Hematopoietic multipotent progenitor cell treated with erythropoietin and hydrocortisone succinate and interleukin-3 and kit ligand, for 8 days (in vitro differentiated cells): ENCODE measurements at regions not wholly inside any gene's neighbourhood (a gene's known extent, or its start where the extent isn't known, plus 50 kb on each side); places are given as distances from the start of the nearest gene placed in this dataset.
"Not testable (repeated sequence)": the region's sequence is repeated elsewhere in the genome, so short reads cannot be mapped to it uniquely, and the experiment has no call there.

Source experiments
- DNase-seq: peaks from one replicate; pipeline ENCODE4 v3.0.0-alpha.2; 2015

DNA sequence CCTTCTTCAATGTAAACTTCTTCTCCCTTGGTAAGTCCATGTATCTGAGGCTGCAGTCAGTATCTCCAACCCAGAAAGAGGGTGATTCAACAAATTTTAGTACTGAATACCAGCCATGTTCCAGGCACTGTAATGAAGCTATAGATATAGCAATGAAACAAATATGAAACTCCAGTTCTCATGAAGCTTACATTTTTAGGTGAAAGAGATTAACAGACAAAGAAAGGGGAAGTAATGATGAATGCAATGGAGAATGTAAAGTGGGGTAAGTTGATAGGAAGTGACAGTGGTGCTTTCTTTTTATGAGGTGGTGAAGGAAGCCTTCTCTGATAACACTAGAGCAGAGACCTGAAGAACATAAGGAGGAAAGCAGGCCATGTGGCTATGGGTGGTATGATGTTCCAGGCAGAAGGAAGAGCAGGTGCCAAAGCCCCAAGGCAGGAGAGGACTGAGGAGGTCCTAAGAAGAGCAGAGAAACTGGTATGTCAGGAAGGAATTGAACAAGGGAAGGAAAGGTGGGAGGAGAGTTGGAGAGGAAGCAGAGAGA is 143.6 kb downstream of the TFAP2B start:
- DNase-seq, result peak; percentile 10

DNA sequence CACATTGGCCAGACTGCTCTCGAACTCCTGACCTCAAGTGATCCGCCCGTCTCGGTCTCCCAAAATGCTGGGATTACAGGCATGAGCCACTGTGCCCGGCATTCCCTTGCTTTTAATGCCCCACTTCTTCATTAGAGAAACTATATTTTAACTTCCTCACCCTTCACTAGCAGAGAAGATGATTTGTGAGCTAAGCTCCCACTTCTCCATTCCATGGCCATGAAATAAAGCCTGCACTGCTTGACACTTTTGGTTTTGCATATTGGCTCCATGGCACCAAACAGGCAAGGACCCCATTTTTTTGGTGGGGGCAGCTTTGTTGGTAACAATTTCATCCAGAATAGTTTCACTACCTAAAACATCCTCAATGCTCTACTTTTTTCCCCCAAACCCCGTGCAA is 145.3 kb downstream of the TFAP2B start:
- no peak for DNase-seq

DNA sequence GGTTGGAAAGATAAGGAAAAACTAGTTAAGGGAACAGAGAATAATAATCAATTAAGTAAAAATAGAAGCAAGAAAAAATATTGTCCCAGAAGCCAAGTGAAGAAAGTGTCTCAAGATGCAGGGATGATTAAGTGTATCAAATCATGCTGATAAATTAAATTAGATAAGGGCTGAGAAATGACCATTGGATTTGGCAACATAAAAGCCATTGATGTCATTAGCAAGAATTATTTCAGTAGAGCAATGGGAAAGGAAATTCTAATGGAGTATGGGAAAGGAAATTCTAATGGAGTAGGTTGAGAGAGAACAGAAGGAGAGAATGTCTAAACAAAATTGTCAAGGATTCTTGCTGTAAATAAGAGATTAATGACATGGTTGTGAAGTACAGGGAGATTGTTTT is 146.8 kb downstream of the TFAP2B start:
- DNase-seq, result no peak

DNA sequence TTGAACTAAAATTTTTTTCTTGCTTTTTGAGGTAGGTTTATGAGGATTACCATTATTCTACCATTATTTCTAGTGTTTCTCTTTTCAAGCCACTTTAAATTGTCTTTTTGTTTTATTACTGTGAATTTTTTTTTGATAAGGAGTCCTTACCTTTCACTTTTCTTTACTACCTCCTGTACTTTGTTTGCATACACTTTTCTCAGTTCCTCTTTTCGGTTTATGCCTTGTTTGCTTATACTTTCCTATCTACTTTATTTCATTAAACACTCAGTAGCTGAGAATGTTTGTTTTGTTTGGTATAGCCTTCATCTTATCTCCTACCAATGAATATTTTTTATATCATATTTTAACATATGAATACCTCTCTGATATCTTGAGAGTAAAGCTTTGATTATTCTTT is 147.9 kb downstream of the TFAP2B start:
- DNase-seq, result no peak

DNA sequence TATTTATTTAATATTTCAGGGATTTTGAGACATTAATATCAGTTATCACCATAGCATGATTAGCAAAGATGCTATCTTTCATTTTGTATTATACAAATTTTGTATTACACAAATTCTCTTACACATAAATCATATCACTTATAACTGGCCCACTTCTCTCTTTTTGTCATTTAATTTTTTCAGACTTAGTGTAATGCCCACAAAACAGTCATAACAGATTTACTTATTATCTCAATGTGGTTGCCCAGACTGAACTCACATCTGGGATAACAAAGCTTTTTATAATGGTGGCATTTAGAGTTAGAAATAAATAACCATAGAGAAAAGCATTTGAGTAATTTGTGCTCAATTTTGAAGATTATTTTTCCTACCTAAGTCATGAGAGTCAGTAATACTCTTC is 148.3 kb downstream of the TFAP2B start:
- no peak for DNase-seq

DNA sequence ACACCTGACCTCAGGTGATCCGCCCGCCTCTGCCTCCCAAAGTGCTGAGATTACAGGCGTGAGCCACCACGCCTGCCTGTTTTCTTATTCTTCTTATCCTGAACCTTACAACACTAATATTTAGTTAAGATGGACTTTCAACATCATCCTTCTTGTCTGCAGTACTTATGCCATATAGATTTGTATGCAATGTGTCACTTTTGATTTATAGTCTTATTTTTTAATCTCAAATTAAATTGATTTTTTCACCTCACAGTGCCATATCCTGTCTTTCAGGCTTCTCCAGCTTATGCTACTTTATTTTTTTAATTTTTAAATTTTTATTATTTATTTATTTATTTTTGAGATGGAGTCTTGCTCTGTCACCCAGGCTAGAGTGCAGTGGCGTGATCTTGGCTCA is 149.6 kb downstream of the TFAP2B start:
- DNase-seq, result not testable (repeated sequence)

DNA sequence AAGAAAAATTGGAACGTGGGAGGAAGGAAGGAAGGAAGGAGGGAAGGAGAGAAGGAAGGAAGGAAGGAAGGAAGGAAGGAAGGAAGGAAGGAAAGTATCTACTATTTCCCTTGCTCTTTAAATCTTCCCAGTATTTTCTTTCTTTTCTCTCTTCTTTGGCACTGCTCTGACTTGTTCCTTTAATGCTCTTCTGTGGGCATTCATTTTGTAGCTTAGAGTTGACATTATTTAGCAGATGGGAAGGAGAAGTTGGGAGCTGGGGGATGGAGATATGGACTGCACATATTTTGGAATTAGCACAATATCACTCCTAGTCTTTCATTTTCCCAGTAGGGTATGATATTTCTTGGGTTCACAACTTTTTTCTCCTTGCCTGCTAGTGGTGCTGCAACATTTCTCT is 152.2 kb downstream of the TFAP2B start:
- no peak for DNase-seq

DNA sequence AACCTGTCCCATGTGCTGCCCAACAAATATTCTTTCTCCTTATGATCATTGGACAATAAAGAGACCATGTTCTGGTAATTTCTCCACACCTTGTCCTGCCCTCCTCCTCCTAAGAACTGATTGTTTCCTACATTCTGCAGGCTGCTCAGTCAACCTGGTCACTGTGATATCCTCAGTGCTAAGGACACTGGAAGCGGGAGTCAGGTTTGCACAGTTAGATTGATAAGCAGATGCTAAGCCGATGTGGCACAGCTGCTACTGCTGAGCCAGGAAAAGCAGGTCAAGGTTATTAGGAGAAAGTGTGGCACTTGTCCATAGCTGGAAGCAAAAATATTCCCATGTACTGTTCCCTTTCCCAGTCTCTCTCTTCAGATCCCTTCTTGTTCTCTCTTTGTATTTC is 154.8 kb downstream of the TFAP2B start:
- DNase-seq, result no peak

DNA sequence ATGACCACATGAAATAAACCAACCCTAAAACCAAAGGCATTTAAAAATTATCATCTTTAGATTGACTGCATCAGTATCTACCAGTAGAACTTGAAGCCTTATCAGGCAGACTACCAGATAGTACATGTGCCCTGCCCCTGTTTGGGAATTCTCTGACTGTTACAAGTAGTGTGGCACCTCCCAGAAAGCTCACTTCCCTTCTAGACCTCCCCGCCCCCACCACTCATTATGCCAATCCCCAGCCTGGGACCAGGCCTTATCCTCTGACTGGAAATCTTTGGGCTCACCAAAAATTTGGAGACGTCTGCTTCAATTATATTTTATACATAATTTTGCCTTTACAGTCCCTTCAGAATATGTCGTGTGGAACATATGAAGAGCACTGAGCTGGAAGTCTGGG is 155.6 kb downstream of the TFAP2B start:
- no peak for DNase-seq

DNA sequence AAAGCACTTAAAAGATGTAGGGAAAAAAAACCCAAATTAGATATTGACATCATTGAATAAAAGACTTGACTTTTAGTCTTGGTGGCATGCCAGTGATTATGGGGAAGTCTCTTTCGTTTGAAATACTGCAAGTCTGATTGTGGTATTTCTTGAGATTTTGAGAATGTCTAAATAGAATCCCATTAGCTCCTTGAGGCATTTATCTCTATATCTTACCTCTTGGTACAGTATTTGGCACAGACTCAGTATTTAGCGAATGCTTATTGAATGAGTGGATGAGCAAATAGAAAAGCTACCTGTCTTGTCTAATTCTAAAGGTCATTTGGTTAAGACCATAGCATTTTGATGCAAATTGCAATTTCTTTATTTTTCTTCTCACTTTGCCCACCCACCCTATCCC is 156.5 kb downstream of the TFAP2B start:
- no peak for DNase-seq

DNA sequence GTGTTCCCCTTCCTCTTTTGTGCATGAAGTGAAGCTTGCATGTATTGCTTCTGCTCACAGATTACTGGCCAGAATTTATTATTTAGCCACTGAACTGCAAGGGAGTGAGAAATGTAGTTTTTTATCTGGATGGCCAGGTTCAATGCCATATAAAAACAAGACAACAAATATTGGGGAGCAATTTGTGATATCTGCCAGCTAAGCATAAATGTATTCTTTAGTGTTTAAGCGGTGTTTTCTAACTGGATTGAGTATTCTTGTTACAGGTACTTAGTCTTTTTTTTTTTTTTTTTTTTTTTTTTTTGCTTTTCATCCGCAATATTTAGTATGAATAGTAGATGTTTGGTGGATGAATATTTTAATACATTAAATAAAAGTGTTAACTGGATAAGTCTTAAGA is 158.2 kb downstream of the TFAP2B start:
- no peak for DNase-seq

DNA sequence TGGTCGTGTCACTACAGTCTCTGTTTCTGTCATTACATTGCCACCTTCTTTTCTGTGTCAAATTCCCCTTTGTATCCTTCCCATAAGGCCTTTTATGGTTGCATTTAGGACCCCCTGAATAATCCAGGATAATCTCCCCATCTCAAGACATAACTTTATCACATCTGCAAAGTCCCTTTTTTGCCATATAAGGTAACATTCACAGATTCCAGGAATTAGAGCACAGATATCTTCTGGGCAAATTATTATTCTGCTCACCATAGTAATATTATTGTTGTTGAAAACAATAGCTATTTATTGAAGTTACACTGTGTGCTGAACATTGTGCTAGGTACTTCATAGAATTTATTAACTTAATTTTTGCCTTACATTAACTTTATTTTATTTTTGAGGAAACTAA is 159.1 kb downstream of the TFAP2B start:
- DNase-seq, result no peak

DNA sequence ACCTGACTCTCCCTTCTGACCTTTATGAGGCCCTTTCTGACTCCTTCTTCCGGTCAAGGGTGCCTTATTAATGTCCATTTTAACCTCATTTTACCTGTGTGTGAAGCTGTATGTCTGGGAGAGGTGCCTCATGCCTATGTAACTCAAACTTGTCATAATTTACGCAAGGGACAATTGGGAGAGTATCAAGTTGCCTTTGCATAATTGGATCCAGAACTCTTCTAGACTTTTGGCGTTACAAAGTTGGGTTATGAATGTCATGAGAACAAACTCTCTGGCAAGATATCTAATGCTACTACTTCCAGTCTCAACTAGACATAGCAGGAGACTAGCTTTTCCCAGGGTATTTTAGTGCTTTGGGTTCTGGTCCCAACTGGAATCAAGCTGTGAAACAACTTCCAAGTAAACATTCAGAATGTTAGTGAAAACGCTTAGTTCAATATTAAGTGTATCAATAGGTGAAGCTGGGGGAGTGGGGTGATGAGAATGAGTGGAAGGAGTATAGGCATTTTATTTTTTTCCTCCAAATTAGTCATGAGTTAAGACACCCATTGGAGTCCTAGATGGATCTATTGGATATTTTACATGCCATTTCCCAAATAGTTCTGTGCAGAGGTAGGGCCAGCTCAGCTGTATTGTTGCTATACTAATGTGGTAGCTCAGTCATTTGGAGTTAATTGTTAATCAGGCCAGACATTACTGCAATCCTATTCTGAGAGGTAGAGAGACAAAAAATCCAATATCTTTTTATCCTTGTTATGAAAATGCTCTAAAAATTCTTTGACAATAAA is 159.9 kb downstream of the TFAP2B start:
- DNase-seq, result no peak

DNA sequence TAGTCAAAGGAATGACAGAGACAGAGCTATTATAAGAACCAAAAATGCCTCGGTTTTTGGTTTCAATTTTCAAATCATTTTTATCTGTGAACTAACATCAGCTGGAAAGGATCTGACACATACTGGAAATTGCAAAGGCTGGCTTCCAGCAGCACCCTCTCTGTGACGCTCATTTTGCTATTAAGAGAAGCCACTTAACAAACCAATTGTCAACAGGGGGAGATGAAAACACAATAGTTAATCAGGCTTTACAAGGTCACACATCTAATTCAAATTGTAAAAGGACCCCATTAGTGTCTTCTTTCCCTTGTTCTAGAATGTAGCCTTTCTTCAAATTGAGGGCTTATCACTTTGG is 160.5 kb downstream of the TFAP2B start:
- no peak for DNase-seq

DNA sequence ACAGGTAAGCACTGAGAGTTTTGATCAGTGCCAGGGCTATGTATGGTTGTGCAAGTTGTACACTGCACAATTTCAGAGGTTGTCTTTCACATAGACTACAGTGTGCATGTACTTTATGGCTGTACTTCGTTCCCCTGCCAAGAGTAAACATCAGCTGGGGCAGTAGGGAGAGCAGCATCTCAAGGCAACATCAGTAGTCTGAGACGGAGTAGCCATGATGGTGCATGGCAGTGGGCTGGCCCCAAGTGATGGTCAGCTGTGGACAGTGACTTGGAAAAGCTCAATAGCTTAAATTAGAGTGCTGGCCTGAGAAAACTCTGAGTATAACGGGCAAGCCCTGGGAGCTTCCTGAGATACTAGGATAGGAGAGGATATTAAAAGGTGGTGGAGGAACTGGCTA is 165.5 kb downstream of the TFAP2B start:
- DNase-seq, result no peak

DNA sequence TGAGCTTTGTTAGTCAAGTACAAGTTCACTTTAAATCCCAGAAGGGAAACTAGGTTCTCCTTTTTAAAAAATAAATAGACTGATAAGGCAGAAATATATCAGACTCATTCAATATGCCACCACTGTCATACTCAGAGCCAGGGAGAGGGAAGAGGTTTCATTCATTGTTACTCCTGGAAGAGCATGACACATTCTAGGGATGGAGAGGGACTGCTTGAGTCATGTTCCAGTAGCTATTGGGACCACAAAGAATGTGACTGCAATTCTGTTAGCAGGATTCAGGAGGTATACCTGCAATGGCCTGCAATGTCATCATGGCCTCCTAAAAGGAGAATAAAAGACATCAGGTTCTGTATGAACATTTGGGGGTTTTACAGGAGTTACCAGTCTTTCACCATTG is 167.6 kb downstream of the TFAP2B start:
- no peak for DNase-seq

DNA sequence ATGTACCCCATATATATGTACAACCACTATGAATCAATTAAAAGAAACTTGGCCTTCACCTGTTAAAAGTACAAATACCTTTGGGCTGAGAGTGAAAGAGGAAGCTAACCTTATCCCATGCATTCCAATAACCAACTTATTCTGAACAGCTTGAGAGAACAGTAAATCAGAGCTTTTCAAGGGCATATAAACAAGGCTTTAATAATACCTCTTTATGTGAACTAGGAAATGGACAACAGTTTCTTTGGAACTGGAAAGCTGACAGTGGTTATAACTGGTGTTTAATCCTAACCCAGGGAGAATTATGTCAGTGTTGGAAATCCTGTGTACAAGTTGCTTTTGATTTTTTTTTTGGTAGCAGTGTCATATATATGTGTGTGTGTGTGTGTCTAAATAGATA is 170.5 kb downstream of the TFAP2B start:
- no peak for DNase-seq

DNA sequence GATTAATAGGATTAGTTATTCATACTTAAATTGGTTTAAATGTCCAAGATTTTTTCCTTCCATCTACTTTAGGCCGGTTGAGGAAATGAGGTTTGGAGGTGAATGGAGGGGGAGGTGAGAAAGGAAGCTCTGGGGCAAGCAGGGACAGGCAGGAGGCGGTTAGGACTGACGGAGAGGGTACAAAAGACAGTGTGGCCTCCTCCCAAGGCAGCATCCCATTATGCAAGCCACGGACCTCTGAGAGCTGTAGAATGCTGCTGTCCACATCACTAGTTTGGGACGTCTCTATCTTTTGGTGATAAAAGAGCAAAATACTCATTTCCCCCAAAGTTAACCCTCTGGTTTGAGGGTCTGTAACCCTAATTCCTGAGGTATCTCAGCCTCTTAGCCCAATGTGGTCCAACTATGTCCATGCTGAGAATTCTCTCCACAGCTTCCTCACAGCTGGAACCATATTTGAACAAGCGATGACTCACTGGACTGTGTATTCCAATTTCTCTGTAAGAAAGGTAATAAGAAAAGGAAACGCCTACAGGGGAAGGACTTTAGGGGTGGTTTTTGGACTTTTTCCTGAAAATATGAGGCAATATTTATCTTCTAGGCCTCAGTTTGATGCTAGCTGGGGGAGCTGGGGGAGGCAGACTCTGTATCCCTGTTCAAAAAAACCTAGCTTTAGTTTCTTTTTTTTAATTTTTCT is 172.2 kb downstream of the TFAP2B start:
- DNase-seq, result no peak

DNA sequence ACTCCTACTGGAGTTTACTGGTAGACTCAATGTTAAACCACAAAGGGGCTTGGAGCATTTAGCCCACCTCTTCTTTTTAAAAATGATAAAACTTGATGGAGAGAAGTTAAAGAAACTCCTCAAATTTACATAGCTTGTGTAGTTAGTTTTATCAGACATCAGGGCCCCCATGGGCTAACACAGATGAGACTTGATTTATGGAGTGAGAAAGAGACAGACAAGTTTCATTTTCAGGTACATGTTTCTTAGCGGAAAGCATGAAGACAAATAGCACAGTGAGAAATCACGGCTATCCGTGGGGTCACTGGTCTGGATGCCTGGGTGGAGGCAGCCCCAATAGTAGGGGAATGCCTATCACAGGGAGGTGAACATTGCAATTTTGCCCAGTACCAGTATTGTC is 173.6 kb downstream of the TFAP2B start:
- no peak for DNase-seq

DNA sequence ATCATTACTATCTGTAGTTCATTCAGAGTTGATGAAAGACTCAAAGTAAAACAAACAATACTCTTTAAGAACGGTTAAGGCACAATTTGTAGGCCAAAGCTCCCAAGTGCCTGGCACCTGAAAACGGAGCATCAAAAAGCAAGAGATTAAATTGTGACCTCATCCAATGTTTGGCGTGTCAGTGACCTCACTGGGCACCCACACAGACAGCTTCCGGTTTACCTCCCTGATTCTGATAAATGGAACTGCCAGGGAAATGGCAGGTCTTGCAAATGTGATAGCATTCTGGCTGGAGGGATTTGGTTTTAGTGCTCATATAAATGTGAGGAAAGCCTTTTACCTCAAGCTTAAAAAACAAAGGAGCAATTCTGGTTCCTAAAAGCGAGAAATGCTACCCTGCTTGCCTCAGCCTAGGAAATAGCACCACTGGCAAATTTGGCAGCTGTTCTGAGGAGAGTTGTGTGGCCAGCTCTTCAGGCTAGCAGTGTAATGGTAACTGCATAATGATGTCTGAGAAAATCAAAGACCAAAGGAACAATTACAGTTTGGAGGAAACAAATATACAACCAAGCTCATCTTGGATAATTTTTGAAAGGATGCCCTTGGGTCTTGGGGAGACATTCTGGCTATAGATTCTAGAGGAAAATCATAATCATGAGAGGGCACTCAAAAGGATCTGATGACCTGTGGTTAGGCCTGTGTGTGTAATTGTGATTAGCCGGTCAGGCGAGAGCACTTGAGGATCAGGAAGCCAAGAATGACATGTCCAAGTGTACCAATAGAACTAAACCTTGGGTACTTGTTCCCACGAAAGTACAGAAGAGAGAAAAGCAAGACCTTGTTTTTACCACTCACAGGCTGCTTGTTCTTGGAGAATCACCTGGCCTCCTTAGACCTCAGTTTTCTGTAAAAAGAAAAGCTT is 174.3 kb downstream of the TFAP2B start:
- DNase-seq, result no peak

DNA sequence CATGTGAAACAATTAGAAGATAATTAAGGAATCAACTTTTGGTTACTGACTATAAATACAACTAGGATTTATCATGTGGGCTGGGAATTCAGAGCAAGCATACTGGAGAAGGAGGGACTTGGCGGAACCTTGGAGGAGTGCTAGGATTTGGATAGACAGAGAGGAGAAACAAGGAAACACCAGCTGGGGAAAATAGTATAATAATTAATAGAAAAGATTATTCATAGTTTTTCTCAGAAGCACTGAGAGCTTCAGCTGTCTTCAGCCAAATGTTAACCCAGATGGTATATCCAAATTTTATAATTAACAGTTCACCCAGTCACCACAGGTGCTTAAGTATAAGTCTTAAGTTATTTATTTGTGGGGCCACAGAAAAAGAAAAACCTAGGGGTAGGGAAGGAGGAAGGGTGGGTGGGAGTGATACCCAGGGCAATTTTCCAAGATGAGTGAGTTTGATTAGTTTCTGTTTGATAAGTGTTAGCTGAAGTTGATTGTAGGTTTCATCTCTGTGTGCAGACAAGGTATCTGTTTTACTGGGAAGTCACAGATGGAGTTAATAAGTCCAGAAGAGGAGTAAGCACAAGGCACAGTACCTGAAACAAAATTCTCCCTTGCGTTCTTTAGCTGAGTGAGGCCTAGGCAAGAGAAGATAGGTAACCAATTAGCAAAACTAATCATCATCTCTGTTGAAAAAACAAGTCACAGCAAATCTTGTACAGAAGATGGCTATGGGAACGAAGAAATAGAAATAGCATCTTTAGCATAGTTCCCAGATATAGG is 175.5 kb downstream of the TFAP2B start:
- no peak for DNase-seq

DNA sequence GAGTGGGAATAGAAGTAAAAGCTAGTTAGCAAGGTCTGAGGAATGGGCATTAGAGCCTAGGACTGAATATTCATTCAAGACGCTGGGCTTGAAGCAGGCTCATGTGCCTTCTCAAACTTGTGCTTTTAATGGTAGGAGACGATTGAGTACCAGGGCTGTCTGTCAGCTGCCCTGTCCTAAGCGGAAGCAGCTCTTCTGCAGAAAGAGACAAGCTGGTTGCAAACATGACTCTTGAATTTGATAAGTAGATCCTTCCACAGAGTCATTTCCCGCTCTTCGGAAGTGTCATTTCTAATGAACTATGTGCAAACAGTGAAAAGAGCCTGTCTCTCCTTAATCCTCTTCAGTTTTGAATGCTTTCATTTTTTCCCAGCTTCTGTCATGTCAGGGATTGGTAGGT is 176.4 kb downstream of the TFAP2B start:
- no peak for DNase-seq

DNA sequence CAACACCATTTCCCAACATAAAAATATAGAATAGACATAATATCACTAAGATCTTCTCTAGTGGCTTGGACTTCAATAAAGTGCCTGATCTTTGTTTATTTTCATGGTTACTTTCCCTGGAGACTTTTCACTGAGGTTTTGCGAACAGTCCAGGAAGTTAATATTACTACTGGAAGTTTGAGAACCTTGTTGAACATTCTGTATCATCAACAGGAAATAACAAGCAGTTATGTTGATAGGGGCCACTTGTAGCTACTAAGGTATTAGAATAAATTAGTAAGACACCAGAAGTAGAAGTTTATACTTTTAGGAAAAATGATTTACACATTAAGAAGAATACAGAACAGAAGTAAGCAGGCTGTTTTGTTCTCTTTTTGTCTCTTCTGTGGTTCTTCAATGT is 180.2 kb downstream of the TFAP2B start:
- no peak for DNase-seq
